Activated CD4-positive, alpha-beta memory T cell treated with anti-CD3 and anti-CD28 coated beads, Interleukin-2, amount 10 ng/mL, durations not matched to agents 7 days and 5 days (primary cell): ENCODE measurements at regions not wholly inside any gene's neighbourhood (a gene's known extent, or its start where the extent isn't known, plus 50 kb on each side); places are given as distances from the start of the nearest gene placed in this dataset.
"Not testable (repeated sequence)": the region's sequence is repeated elsewhere in the genome, so short reads cannot be mapped to it uniquely, and the experiment has no call there.

Experiments
- CTCF ChIA-PET: fragments of 350-600 bp; sonication (Branson Sonifier 250); formaldehyde crosslinking; loops from one replicate; lab custom pipeline; 2021; ENCODE audit warnings: antibody characterized with exemption, inconsistent platforms; lab: Charles Lee
- POLR2A ChIA-PET: fragments of 350-600 bp; sonication (Branson Sonifier 250); formaldehyde crosslinking; loops from one replicate; lab custom pipeline; 2021; ENCODE audit warnings: antibody characterized with exemption; lab: Charles Lee
- DNase-seq: peaks from one replicate; pipeline ENCODE4 v3.0.0-alpha.2; 2020
- H3K27ac Mint-ChIP-seq: one replicate; pipeline ENCODE4 v1.8.0; 2021; ENCODE audit warnings: mild to moderate bottlenecking, mixed read lengths
- H3K27me3 Mint-ChIP-seq: one replicate; pipeline ENCODE4 v1.8.0; 2021; ENCODE audit warnings: mixed read lengths
- H3K36me3 Mint-ChIP-seq: one replicate; pipeline ENCODE4 v1.8.0; 2021; ENCODE audit warnings: low read depth, mixed read lengths
- H3K4me1 Mint-ChIP-seq: one replicate; pipeline ENCODE4 v1.8.0; 2021; ENCODE audit warnings: mixed read lengths
- H3K4me3 Mint-ChIP-seq: one replicate; pipeline ENCODE4 v1.8.0; 2021; ENCODE audit warnings: mild to moderate bottlenecking, mixed read lengths
- H3K9me3 Mint-ChIP-seq: one replicate; pipeline ENCODE4 v1.8.0; 2021; ENCODE audit warnings: mixed read lengths

- Mint-ChIP-seq H3K4me3 (no peak overlapping the region), H3K27me3 (no peaks in the 10 kb centered on the region), H3K36me3 (no peaks in the 10 kb centered on the region), H3K27ac (no peak overlapping the region), H3K4me1 (no peaks in the 10 kb centered on the region), H3K9me3 (peaks cover 3% of the 10 kb centered on the region)
- ChIA-PET POLR2A (no interaction called here), CTCF (no interaction called here)
- no peak for DNase-seq
Observed at GRCh38 chr13:56530096-56530495, 610.6 kb upstream of the PRR20A start.

- H3K27ac Mint-ChIP-seq, CTCF ChIA-PET, H3K27me3 Mint-ChIP-seq, H3K4me3 Mint-ChIP-seq, H3K36me3 Mint-ChIP-seq, H3K4me1 Mint-ChIP-seq, POLR2A ChIA-PET, DNase-seq, H3K9me3 Mint-ChIP-seq: not testable (repeated sequence)
Observed at GRCh38 chr13:56547921-56548320, 592.8 kb upstream of the PRR20A start.

GRCh38 chr13:56558698-56559320, 581.9 kb upstream of the PRR20A start:
- no peaks in the 10 kb centered on the region for H3K27me3 Mint-ChIP-seq
- no peaks in the 10 kb centered on the region for H3K4me1 Mint-ChIP-seq

GRCh38 chr13:56561327-56561726, 579.4 kb upstream of the PRR20A start:
- no peaks in the 10 kb centered on the region for H3K4me1 Mint-ChIP-seq
- no peaks in the 10 kb centered on the region for H3K27me3 Mint-ChIP-seq
- CTCF ChIA-PET: no interaction called here
- no peak overlapping the region for H3K4me3 Mint-ChIP-seq
- no peak for DNase-seq
- POLR2A ChIA-PET: no interaction called here
- H3K36me3 Mint-ChIP-seq: no peaks in the 10 kb centered on the region
- H3K9me3 Mint-ChIP-seq: peaks cover 5% of the 10 kb centered on the region
- H3K27ac Mint-ChIP-seq: no peak overlapping the region

More at GRCh38 chr13:56558698-56559320, 581.9 kb upstream of the PRR20A start:
- H3K36me3 Mint-ChIP-seq: no peaks in the 10 kb centered on the region
- H3K9me3 Mint-ChIP-seq: peaks cover 9% of the 10 kb centered on the region
- H3K27ac Mint-ChIP-seq: no peak overlapping the region
- H3K4me3 Mint-ChIP-seq: no peak overlapping the region
- POLR2A ChIA-PET: no interaction called here
- no peak for DNase-seq
- CTCF ChIA-PET: no interaction called here

- no peak for DNase-seq
- ChIA-PET POLR2A (no interaction called here), CTCF (no interaction called here)
- Mint-ChIP-seq H3K36me3 (no peaks in the 10 kb centered on the region), H3K27ac (no peak overlapping the region), H3K4me1 (no peaks in the 10 kb centered on the region), H3K4me3 (no peak overlapping the region), H3K27me3 (no peaks in the 10 kb centered on the region), H3K9me3 (peaks cover 3% of the 10 kb centered on the region)
Observed at GRCh38 chr13:56563663-56564062, 577.1 kb upstream of the PRR20A start.

- Mint-ChIP-seq H3K27ac (no peak overlapping the region), H3K4me3 (no peak overlapping the region), H3K27me3 (no peaks in the 10 kb centered on the region), H3K36me3 (no peaks in the 10 kb centered on the region), H3K9me3 (peaks cover 14% of the 10 kb centered on the region), H3K4me1 (no peaks in the 10 kb centered on the region)
- ChIA-PET CTCF (no interaction called here), POLR2A (no interaction called here)
- DNase-seq: no peak
Observed at GRCh38 chr13:56586976-56587375, 553.7 kb upstream of the PRR20A start.

GRCh38 chr13:56615572-56615971, 525.1 kb upstream of the PRR20A start:
- Mint-ChIP-seq H3K4me1 (no peaks in the 10 kb centered on the region), H3K4me3 (no peak overlapping the region), H3K36me3 (no peaks in the 10 kb centered on the region), H3K27ac (no peak overlapping the region), H3K27me3 (no peaks in the 10 kb centered on the region), H3K9me3 (peaks cover 6% of the 10 kb centered on the region)
- ChIA-PET CTCF (no interaction called here), POLR2A (no interaction called here)
- DNase-seq: no peak

- Mint-ChIP-seq H3K27ac (no peak overlapping the region), H3K9me3 (peaks cover 11% of the 10 kb centered on the region), H3K27me3 (no peaks in the 10 kb centered on the region), H3K36me3 (no peaks in the 10 kb centered on the region), H3K4me3 (no peak overlapping the region), H3K4me1 (no peaks in the 10 kb centered on the region)
- POLR2A ChIA-PET: no interaction called here
- CTCF ChIA-PET: no interaction called here
- no peak for DNase-seq
Observed at GRCh38 chr13:56622840-56623239, 517.9 kb upstream of the PRR20A start.

GRCh38 chr13:56628886-56629285, 511.8 kb upstream of the PRR20A start:
- H3K4me1 Mint-ChIP-seq, POLR2A ChIA-PET, H3K27me3 Mint-ChIP-seq, CTCF ChIA-PET, H3K4me3 Mint-ChIP-seq, DNase-seq, H3K36me3 Mint-ChIP-seq, H3K27ac Mint-ChIP-seq: not testable (repeated sequence)
- H3K9me3 Mint-ChIP-seq: peaks cover 14% of the 10 kb centered on the region

GRCh38 chr13:56631060-56631459, 509.7 kb upstream of the PRR20A start:
- H3K4me3 Mint-ChIP-seq, H3K36me3 Mint-ChIP-seq, H3K27me3 Mint-ChIP-seq, H3K4me1 Mint-ChIP-seq, H3K27ac Mint-ChIP-seq, POLR2A ChIA-PET, DNase-seq, H3K9me3 Mint-ChIP-seq, CTCF ChIA-PET: not testable (repeated sequence)

- Mint-ChIP-seq H3K4me1 (no peaks in the 10 kb centered on the region), H3K9me3 (peaks cover 11% of the 10 kb centered on the region), H3K4me3 (no peak overlapping the region), H3K36me3 (no peaks in the 10 kb centered on the region), H3K27ac (no peak overlapping the region), H3K27me3 (no peaks in the 10 kb centered on the region)
- POLR2A ChIA-PET: no interaction called here
- DNase-seq: no peak
- CTCF ChIA-PET: no interaction called here
Observed at GRCh38 chr13:56653043-56653442, 487.7 kb upstream of the PRR20A start.

GRCh38 chr13:56659041-56659471, 481.7 kb upstream of the PRR20A start:
- POLR2A ChIA-PET: no interaction called here
- CTCF ChIA-PET: no interaction called here
- Mint-ChIP-seq H3K27ac (no peak overlapping the region), H3K9me3 (peaks cover 15% of the 10 kb centered on the region), H3K4me3 (no peak overlapping the region), H3K27me3 (no peaks in the 10 kb centered on the region), H3K4me1 (no peaks in the 10 kb centered on the region), H3K36me3 (no peaks in the 10 kb centered on the region)
- DNase-seq: no peak

- no peak for DNase-seq
- Mint-ChIP-seq H3K27me3 (no peaks in the 10 kb centered on the region), H3K4me3 (no peak overlapping the region), H3K9me3 (peaks cover 11% of the 10 kb centered on the region), H3K4me1 (no peaks in the 10 kb centered on the region), H3K36me3 (no peaks in the 10 kb centered on the region), H3K27ac (no peak overlapping the region)
- CTCF ChIA-PET: no interaction called here
- POLR2A ChIA-PET: no interaction called here
Observed at GRCh38 chr13:56670563-56670962, 470.2 kb upstream of the PRR20A start.

GRCh38 chr13:56681404-56681803, 459.3 kb upstream of the PRR20A start:
- no peak for DNase-seq
- H3K36me3 Mint-ChIP-seq: no peaks in the 10 kb centered on the region
- ChIA-PET CTCF (no interaction called here), POLR2A (no interaction called here)
- no peak overlapping the region for H3K4me3 Mint-ChIP-seq
- H3K27ac Mint-ChIP-seq: no peak overlapping the region
- no peaks in the 10 kb centered on the region for H3K27me3 Mint-ChIP-seq
- no peaks in the 10 kb centered on the region for H3K4me1 Mint-ChIP-seq
- H3K9me3 Mint-ChIP-seq: peaks cover 6% of the 10 kb centered on the region
